IMR-90 (cell line): ENCODE measurements at regions not wholly inside any gene's neighbourhood (a gene's known extent, or its start where the extent isn't known, plus 50 kb on each side); places are given as distances from the start of the nearest gene placed in this dataset.

ENCODE experiments used
- CEBPB ChIP-seq: IDR thresholded peaks from 2 replicates; pipeline ENCODE4 v1.6.1; 2012; ENCODE audit warnings: low read depth, low read length, improper control_type of control experiment
- CTCF ChIP-seq: conservative IDR thresholded peaks from 2 replicates; pipeline ENCODE4 v1.5.1; 2012; ENCODE audit warnings: mild to moderate bottlenecking, low read depth, low read length, improper control_type of control experiment
- MAZ ChIP-seq: IDR thresholded peaks from 2 replicates; pipeline ENCODE4 v1.6.1; 2012; ENCODE audit warnings: low read depth, mild to moderate bottlenecking, low read length, improper control_type of control experiment, moderate library complexity, borderline replicate concordance
- MXI1 ChIP-seq: IDR thresholded peaks from 2 replicates; pipeline ENCODE4 v1.6.1; 2012; ENCODE audit warnings: low read depth, mild to moderate bottlenecking, low read length, moderate library complexity, borderline replicate concordance
- POLR2A ChIP-seq: IDR thresholded peaks from 2 replicates; pipeline ENCODE4 v1.6.1; 2012; ENCODE audit warnings: mild to moderate bottlenecking, low read depth, low read length
- RAD21 ChIP-seq: IDR thresholded peaks from 2 replicates; pipeline ENCODE4 v1.6.1; 2012; ENCODE audit warnings: low read length, improper control_type of control experiment
- SMC3 ChIP-seq: fragments of 150-350 bp; IDR thresholded peaks from 2 replicates; pipeline ENCODE4 v1.6.1; 2016; ENCODE audit warnings: low read depth, mild to moderate bottlenecking, antibody characterized with exemption, low read length, moderate library complexity
- USF2 ChIP-seq: fragments of 150-350 bp; IDR thresholded peaks from 2 replicates; pipeline ENCODE4 v1.6.1; 2017; ENCODE audit warnings: mild to moderate bottlenecking, antibody characterized with exemption, low read length, low read depth

- TF ChIP-seq CTCF (no peak), POLR2A (no peak), MAZ (no peak), SMC3 (no peak), USF2 (no peak), MXI1 (no peak), CEBPB (no peak), RAD21 (no peak)
Observed at GRCh38 chr18:28984731-28985130, 807.8 kb upstream of the CDH2 start.
